ENCODE measurements at regions not wholly inside any gene's neighbourhood (a gene's known extent, or its start where the extent isn't known, plus 50 kb on each side); places are given as distances from the start of the nearest gene placed in this dataset.

- Histone ChIP-seq H3K4me1 (ENCODE audit: control insufficient read depth in 2 of 3, insufficient read depth in 2 of 3, low read depth in 1 of 3, low read length in 3 of 3) (no peaks in the 10 kb centered on the region), H3K9me3 (ENCODE audit: control insufficient read depth in 2 of 3, insufficient read depth in 1 of 3, low read length in 3 of 3) (no peaks in the 10 kb centered on the region), H3K36me3 (ENCODE audit: control insufficient read depth in 2 of 3, insufficient read depth in 3 of 3, low read length in 3 of 3) (no peaks in the 10 kb centered on the region), H3K9ac (ENCODE audit: low read length in 3 of 3) (no peak overlapping the region), H3K27ac (ENCODE audit: low read depth in 2 of 2, low read length in 2 of 2) (no peak overlapping the region), H3K27me3 (ENCODE audit: control insufficient read depth, insufficient read depth, low read length) (no peaks in the 10 kb centered on the region), H3K4me3 (ENCODE audit: low read length in 3 of 3) (no peak overlapping the region)
- FAIRE-seq (no peak), DNase-seq (no peak)
- no peak for TF ChIP-seq CTCF (IDR thresholded peaks at IDR 0.05; ENCODE audit: borderline replicate concordance, extremely low read depth, insufficient read depth)
- intact Hi-C loops (cut with DNase I) = no loop called here
These were observed 1405.0 kb upstream of the IGFBP7 start for GRCh38 chr4:58515226-58515625.

DNA sequence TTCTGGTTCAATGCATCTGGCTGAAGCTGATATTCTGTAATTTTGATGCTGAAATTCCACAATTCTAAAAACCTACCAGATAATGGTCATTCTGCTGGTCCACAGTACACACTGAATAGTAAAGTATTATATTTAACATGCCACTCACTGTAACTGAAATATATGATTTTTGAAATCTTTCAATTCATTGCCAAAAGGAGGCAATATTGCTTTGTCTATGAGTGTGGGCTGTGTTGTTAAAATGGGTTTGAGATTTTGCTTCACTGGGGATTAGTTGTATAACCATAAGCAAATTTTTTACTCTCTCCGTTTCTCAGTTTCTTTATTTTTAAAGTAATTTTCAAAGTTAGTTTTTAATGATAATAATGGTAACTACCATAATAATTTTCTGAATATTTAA lies 1404.1 kb upstream of the IGFBP7 start:
- H3K4me3 ChIP-seq (ENCODE audit: low read length in 3 of 3) = no peak overlapping the region
- no peak overlapping the region for H3K9ac ChIP-seq (ENCODE audit: low read length in 3 of 3)
- H3K27me3 ChIP-seq (ENCODE audit: control insufficient read depth, insufficient read depth, low read length) = no peaks in the 10 kb centered on the region
- DNase-seq (no peak), FAIRE-seq (no peak)
- H3K27ac ChIP-seq (ENCODE audit: low read depth in 2 of 2, low read length in 2 of 2) = no peak overlapping the region
- H3K9me3 ChIP-seq (ENCODE audit: control insufficient read depth in 2 of 3, insufficient read depth in 1 of 3, low read length in 3 of 3) = no peaks in the 10 kb centered on the region
- no peaks in the 10 kb centered on the region for H3K36me3 ChIP-seq (ENCODE audit: control insufficient read depth in 2 of 3, insufficient read depth in 3 of 3, low read length in 3 of 3)
- TF ChIP-seq CTCF (IDR thresholded peaks at IDR 0.05; ENCODE audit: borderline replicate concordance, extremely low read depth, insufficient read depth) = no peak
- intact Hi-C loops (cut with DNase I) = no loop called here
- no peaks in the 10 kb centered on the region for H3K4me1 ChIP-seq (ENCODE audit: control insufficient read depth in 2 of 3, insufficient read depth in 2 of 3, low read depth in 1 of 3, low read length in 3 of 3)

DNA sequence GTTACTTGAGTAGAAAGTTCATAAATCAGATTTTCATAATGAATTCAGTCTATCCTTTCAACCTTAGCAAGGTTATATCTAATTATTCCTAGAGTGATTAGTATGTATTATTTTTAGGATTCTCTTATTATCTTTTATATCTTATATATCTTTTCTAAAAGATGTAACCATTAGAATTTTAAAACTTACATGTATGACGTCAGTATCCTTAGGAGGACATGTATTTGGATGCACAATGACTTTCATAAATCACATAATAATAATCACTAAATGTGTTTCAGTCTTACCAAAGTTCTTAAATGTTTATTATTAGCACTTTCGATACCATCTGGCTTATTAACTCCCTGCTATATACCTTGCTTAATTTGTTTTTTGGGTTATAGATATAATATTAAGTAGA lies 1400.5 kb upstream of the IGFBP7 start:
- FAIRE-seq = no peak
- no peak for DNase-seq

More for the DNA sequence above, 1400.5 kb upstream of the IGFBP7 start:
- H3K9me3 ChIP-seq (ENCODE audit: control insufficient read depth in 2 of 3, insufficient read depth in 1 of 3, low read length in 3 of 3) = no peaks in the 10 kb centered on the region
- H3K9ac ChIP-seq (ENCODE audit: low read length in 3 of 3) = no peak overlapping the region
- intact Hi-C loops (cut with DNase I) = no loop called here
- no peaks in the 10 kb centered on the region for H3K36me3 ChIP-seq (ENCODE audit: control insufficient read depth in 2 of 3, insufficient read depth in 3 of 3, low read length in 3 of 3)
- H3K27ac ChIP-seq (ENCODE audit: low read depth in 2 of 2, low read length in 2 of 2) = no peak overlapping the region
- H3K4me3 ChIP-seq (ENCODE audit: low read length in 3 of 3) = no peak overlapping the region
- H3K27me3 ChIP-seq (ENCODE audit: control insufficient read depth, insufficient read depth, low read length) = no peaks in the 10 kb centered on the region
- TF ChIP-seq CTCF (IDR thresholded peaks at IDR 0.05; ENCODE audit: borderline replicate concordance, extremely low read depth, insufficient read depth) = no peak
- H3K4me1 ChIP-seq (ENCODE audit: control insufficient read depth in 2 of 3, insufficient read depth in 2 of 3, low read depth in 1 of 3, low read length in 3 of 3) = no peaks in the 10 kb centered on the region

Data from kidney (tissue), 13 donors.